Naive thymus-derived CD4-positive, alpha-beta T cell (primary cell): ENCODE measurements at regions not wholly inside any gene's neighbourhood (a gene's known extent, or its start where the extent isn't known, plus 50 kb on each side); places are given as distances from the start of the nearest gene placed in this dataset.

ENCODE experiments used
- ATAC-seq: fragments of 150-1000 bp; cut with Tn5 transposase; 2 replicates; pipeline ENCODE4 v1.10.0; 2021; ENCODE audit warnings: mild to moderate bottlenecking, moderate library complexity
- CTCF ChIA-PET: fragments of 350-600 bp; sonication (Branson Sonifier 250); formaldehyde crosslinking; loops from one replicate; lab custom pipeline; 2021; ENCODE audit warnings: antibody characterized with exemption; lab: Charles Lee
- POLR2A ChIA-PET: fragments of 350-600 bp; sonication (Branson Sonifier 250); formaldehyde crosslinking; loops from one replicate; lab custom pipeline; 2021; ENCODE audit warnings: antibody characterized with exemption, inconsistent platforms; lab: Charles Lee
- DNase-seq, 9 donors: peaks; one replicate each; pipeline versions ENCODE4 v3.0.0 to v3.0.0-alpha.2; 2020 to 2022; ENCODE audit warnings: mixed read lengths in 1 of 9
- H3K27ac ChIP-seq: one replicate; pipeline ENCODE4 v1.7.0; 2013; ENCODE audit warnings: mild to moderate bottlenecking, low read depth, low read length, moderate library complexity
- H3K27me3 ChIP-seq, 2 donors: one replicate each; pipeline ENCODE4 v1.7.0; 2013; ENCODE audit warnings: low read length in 2 of 2, mild to moderate bottlenecking in 2 of 2, moderate library complexity in 2 of 2; ENCODE audit not compliant: control insufficient read depth in 2 of 2, insufficient read depth in 2 of 2
- H3K36me3 ChIP-seq, 3 experiments: 1 replicate in 2 of 3; 2 replicates in 1 of 3; pipeline ENCODE4 v1.7.0; 2013; ENCODE audit warnings: low read length in 3 of 3, mild to moderate bottlenecking in 3 of 3, moderate library complexity in 1 of 3; ENCODE audit not compliant: insufficient read depth in 3 of 3, control insufficient read depth in 2 of 3
- H3K4me1 ChIP-seq, 2 donors: one replicate each; pipeline ENCODE4 v1.7.0; 2013; ENCODE audit warnings: low read length in 2 of 2, mild to moderate bottlenecking in 2 of 2, moderate library complexity in 1 of 2; ENCODE audit not compliant: control insufficient read depth in 2 of 2, insufficient read depth in 2 of 2
- H3K4me3 ChIP-seq: 2 replicates; pipeline ENCODE4 v1.7.0; 2013; ENCODE audit warnings: mild to moderate bottlenecking, low read length
- H3K9me3 ChIP-seq, 3 experiments: 1 replicate in 2 of 3; 2 replicates in 1 of 3; pipeline ENCODE4 v1.7.0; 2013; ENCODE audit warnings: low read length in 3 of 3; ENCODE audit not compliant: control insufficient read depth in 2 of 3
- H3K27ac Mint-ChIP-seq, 9 donors: one replicate each; pipeline ENCODE4 v1.8.0; 2020 to 2022; ENCODE audit warnings: mixed read lengths in 9 of 9, mild to moderate bottlenecking in 8 of 9, moderate library complexity in 5 of 9, inconsistent platforms in 2 of 9
- H3K27me3 Mint-ChIP-seq, 5 donors: one replicate each; pipeline ENCODE4 v1.8.0; 2021 to 2022; ENCODE audit warnings: mixed read lengths in 5 of 5, mild to moderate bottlenecking in 1 of 5
- H3K36me3 Mint-ChIP-seq, 5 donors: one replicate each; pipeline ENCODE4 v1.8.0; 2020 to 2022; ENCODE audit warnings: mixed read lengths in 5 of 5, mild to moderate bottlenecking in 3 of 5, inconsistent platforms in 1 of 5
- H3K4me1 Mint-ChIP-seq, 7 donors: one replicate each; pipeline ENCODE4 v1.8.0; 2020 to 2022; ENCODE audit warnings: mixed read lengths in 7 of 7, mild to moderate bottlenecking in 3 of 7, inconsistent platforms in 1 of 7
- H3K4me3 Mint-ChIP-seq, 10 donors: one replicate each; pipeline ENCODE4 v1.8.0; 2020 to 2022; ENCODE audit warnings: mild to moderate bottlenecking in 10 of 10, mixed read lengths in 10 of 10, moderate library complexity in 6 of 10, inconsistent platforms in 2 of 10
- H3K9me3 Mint-ChIP-seq, 11 donors: one replicate each; pipeline ENCODE4 v1.8.0; 2020 to 2022; ENCODE audit warnings: mixed read lengths in 11 of 11, mild to moderate bottlenecking in 4 of 11, inconsistent platforms in 1 of 11, moderate library complexity in 1 of 11
- intact Hi-C, 2 donors: fragments of 100-400 bp; cut with micrococcal nuclease; formaldehyde crosslinking; loops; one replicate each; pipeline ENCODE4 v1.15.1; 2023

DNA sequence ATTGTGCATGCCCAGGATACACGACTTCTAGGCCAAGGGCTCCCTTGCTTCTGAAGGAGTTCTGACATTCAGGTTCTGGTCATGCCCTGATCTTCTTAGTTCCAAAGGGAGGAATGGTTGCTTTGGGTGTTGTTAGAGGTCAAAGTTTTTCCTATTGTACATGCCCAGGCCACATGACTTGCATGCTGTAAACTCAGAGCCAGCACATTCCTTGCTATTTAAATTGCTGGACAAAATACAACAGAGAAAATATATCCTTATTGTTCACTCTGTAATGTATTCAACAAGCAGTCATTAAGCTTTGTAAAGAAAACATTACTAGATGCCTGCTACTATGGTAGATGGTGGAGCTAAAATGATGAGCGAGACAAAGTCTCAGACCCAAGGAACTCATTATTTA is 71.2 kb upstream of the COCH start:
- no peak for ATAC-seq
- DNase-seq: no peak
- Histone ChIP-seq H3K9me3 (no peaks in the 10 kb centered on the region), H3K4me3 (no peak overlapping the region), H3K27ac (no peak overlapping the region), H3K4me1 (no peaks in the 10 kb centered on the region), H3K36me3 (no peaks in the 10 kb centered on the region), H3K27me3 (no peaks in the 10 kb centered on the region)
- Mint-ChIP-seq H3K27ac (no peak overlapping the region), H3K4me3 (no peak overlapping the region), H3K36me3 (no peaks in the 10 kb centered on the region), H3K9me3 (peaks cover 0 to 2% (median 0%) of the 10 kb centered on the region in 11 donors), H3K4me1 (no peaks in the 10 kb centered on the region), H3K27me3 (peaks cover 7 to 22% (median 9%) of the 10 kb centered on the region in 5 donors)
- POLR2A ChIA-PET: no interaction called here
- CTCF ChIA-PET: no interaction called here
- intact Hi-C loops: no loop called here

DNA sequence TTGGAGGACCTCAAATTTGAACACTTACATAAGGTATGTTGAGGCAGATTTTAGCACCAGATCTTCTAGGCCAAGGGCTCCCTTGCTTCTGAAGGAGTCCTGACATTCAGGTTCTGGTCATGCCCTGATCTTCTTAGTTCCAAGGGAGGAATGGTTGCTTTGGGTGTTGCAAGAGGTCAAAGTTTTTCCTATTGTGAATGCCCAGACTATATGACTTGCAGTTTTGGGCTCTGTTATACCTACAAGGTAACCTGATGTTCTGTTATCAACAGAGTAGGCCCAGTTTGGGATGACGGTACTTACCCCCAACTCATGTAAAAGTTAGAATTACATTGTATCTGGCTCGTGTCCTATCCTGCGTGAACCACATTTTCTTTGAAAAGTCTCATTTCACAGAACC is 69.1 kb upstream of the COCH start:
- H3K27me3 Mint-ChIP-seq: peaks cover 4 to 17% (median 9%) of the 10 kb centered on the region in 5 donors
- ChIA-PET CTCF (no interaction called here), POLR2A (no interaction called here)
- DNase-seq (no peak), ATAC-seq (no peak)
- no peaks in the 10 kb centered on the region for H3K4me1 Mint-ChIP-seq
- intact Hi-C loops: no loop called here
- Histone ChIP-seq H3K4me3 (no peak overlapping the region), H3K9me3 (no peaks in the 10 kb centered on the region), H3K27me3 (no peaks in the 10 kb centered on the region), H3K4me1 (no peaks in the 10 kb centered on the region), H3K36me3 (no peaks in the 10 kb centered on the region), H3K27ac (no peak overlapping the region)
- no peaks in the 10 kb centered on the region for H3K36me3 Mint-ChIP-seq
- H3K9me3 Mint-ChIP-seq: no peaks in the 10 kb centered on the region
- no peak overlapping the region for H3K4me3 Mint-ChIP-seq
- H3K27ac Mint-ChIP-seq: no peak overlapping the region

DNA sequence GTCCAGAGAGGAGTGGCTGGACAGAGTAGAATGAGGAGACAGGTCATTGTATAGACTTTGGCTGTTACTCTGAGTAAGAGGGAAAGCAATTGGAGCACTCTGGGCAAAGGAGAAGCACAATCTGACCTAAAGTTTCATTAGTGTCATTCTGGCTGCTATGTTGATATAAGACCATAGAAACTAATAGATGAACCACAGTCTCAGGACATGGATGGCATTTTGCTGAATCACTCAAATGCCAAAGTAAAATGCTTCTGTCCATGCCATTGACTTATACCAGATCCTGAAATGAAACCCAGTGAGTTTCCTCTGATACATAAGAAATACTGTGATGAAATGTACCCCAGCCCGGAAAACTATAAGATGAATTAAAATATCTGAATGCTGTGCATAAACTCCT is 65.8 kb upstream of the COCH start:
- Mint-ChIP-seq H3K36me3 (no peaks in the 10 kb centered on the region), H3K27ac (no peak overlapping the region), H3K27me3 (peaks cover 10 to 27% (median 21%) of the 10 kb centered on the region in 5 donors), H3K9me3 (no peaks in the 10 kb centered on the region), H3K4me3 (no peak overlapping the region), H3K4me1 (no peaks in the 10 kb centered on the region)
- Histone ChIP-seq H3K4me3 (no peak overlapping the region), H3K27me3 (no peaks in the 10 kb centered on the region), H3K36me3 (no peaks in the 10 kb centered on the region), H3K4me1 (no peaks in the 10 kb centered on the region), H3K9me3 (no peaks in the 10 kb centered on the region), H3K27ac (no peak overlapping the region)
- CTCF ChIA-PET: no interaction called here
- ATAC-seq (no peak), DNase-seq (no peak)
- POLR2A ChIA-PET: no interaction called here
- intact Hi-C loops: no loop called here

DNA sequence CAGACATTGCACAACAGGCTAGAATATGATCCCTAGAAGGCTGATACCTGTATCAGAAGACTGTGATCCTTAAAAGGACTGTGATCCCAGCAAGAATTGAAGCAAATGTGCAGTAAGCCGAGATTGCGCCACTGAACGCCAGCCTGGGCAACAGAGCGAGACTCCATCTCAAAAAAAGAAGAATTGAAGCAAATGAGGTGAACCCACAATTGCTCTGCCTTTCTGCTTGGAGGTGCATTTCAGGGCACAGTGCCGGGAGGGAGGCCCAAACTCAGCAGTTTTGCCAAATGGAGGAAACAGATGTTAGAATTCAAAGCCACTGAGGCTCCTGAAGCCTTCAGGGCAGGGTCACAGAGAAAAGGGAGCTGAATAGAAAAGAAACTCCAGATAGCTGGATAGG is 61.1 kb upstream of the COCH start:
- intact Hi-C loops: no loop called here
- H3K27ac Mint-ChIP-seq: no peak overlapping the region
- no peaks in the 10 kb centered on the region for H3K4me1 Mint-ChIP-seq
- H3K4me3 Mint-ChIP-seq: no peak overlapping the region
- H3K27me3 Mint-ChIP-seq: peaks cover 7 to 43% (median 26%) of the 10 kb centered on the region in 5 donors
- peaks cover 0 to 10% (median 3%) of the 10 kb centered on the region in 11 donors for H3K9me3 Mint-ChIP-seq
- DNase-seq (no peak), ATAC-seq (no peak)
- no peaks in the 10 kb centered on the region for H3K9me3 ChIP-seq
- no peaks in the 10 kb centered on the region for H3K4me1 ChIP-seq
- no peaks in the 10 kb centered on the region for H3K27me3 ChIP-seq
- no peak overlapping the region for H3K4me3 ChIP-seq
- no peaks in the 10 kb centered on the region for H3K36me3 ChIP-seq
- H3K36me3 Mint-ChIP-seq: no peaks in the 10 kb centered on the region
- no peak overlapping the region for H3K27ac ChIP-seq
- CTCF ChIA-PET: interaction anchor here (0.8 kb wide), 1 partner anchor 19 kb away, joined by 3 read pairs; no protein-coding TSS in a partner anchor
- POLR2A ChIA-PET: no interaction called here

DNA sequence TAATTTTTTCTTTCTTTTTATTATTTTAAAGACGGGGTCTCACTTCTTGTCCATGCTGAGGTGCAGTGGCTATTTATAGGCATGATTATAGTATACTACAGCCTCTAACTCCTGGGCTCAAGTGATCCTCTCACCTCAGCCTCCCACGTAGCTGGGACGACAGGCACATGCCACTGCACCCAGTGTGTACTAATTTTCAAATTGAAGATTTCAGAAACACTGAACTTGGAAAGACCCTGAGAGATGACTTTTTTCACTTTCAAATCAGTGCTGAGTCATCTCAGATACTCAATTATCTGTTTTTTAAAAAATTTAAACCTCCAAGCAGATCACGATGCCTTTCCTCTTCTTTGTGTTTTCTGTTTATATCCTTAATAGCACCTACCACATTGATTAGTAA is 53.7 kb upstream of the COCH start:
- Mint-ChIP-seq H3K4me1 (no peaks in the 10 kb centered on the region), H3K9me3 (peaks cover 4 to 18% (median 9%) of the 10 kb centered on the region in 11 donors), H3K36me3 (peaks cover 0 to 7% (median 3%) of the 10 kb centered on the region in 5 donors), H3K27me3 (peaks cover 0 to 32% (median 20%) of the 10 kb centered on the region in 5 donors), H3K4me3 (no peak overlapping the region), H3K27ac (no peak overlapping the region)
- no peak for ATAC-seq
- Histone ChIP-seq H3K4me1 (no peaks in the 10 kb centered on the region), H3K27ac (no peak overlapping the region), H3K4me3 (no peak overlapping the region), H3K36me3 (no peaks in the 10 kb centered on the region), H3K27me3 (no peaks in the 10 kb centered on the region), H3K9me3 (no peaks in the 10 kb centered on the region)
- intact Hi-C loops: no loop called here
- DNase-seq: no peak
- POLR2A ChIA-PET: no interaction called here
- CTCF ChIA-PET: no interaction called here

DNA sequence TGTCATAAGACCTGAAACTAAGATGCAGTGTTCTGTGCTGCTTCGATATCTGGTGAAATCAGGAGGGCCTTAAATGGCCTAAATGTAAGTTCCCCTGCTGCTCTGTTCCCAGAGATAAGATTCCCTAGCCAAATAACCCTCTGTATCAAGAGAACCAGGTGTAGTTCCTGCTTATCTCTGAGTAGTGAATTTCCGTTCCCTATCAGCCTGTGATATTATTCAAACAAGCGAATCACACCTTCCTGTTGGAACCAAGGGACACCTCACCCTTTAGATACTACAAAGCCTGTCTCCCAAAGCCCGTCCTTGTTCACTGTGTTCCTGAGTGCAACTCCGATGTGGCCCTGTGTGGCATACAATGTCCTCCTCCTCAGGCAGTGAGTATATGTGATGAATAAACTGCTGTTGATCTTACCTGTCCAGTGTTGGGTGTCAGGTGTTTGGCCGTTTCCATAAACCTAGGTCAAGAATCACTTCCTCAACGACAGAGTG is 52.2 kb upstream of the COCH start:
- DNase-seq: no peak
- H3K36me3 ChIP-seq: no peaks in the 10 kb centered on the region
- no peaks in the 10 kb centered on the region for H3K27me3 ChIP-seq
- no peak overlapping the region for H3K4me3 ChIP-seq
- H3K27ac ChIP-seq: no peak overlapping the region
- H3K9me3 ChIP-seq: no peaks in the 10 kb centered on the region
- Mint-ChIP-seq H3K4me1 (no peaks in the 10 kb centered on the region), H3K27ac (no peak overlapping the region), H3K9me3 (peaks cover 4 to 24% (median 13%) of the 10 kb centered on the region in 11 donors), H3K27me3 (peaks cover 0 to 21% (median 21%) of the 10 kb centered on the region in 5 donors), H3K36me3 (peaks cover 0 to 7% (median 3%) of the 10 kb centered on the region in 5 donors), H3K4me3 (no peak overlapping the region)
- no peaks in the 10 kb centered on the region for H3K4me1 ChIP-seq
- intact Hi-C loops: no loop called here
- POLR2A ChIA-PET: no interaction called here
- CTCF ChIA-PET: no interaction called here
- ATAC-seq: no peak
